ENCODE measurements at regions not wholly inside any gene's neighbourhood (a gene's known extent, or its start where the extent isn't known, plus 50 kb on each side); places are given as distances from the start of the nearest gene placed in this dataset.

- DNase-seq (ENCODE audit: low read depth in 2 of 2): no peak
Observed at GRCh38 chr10:111986079-111986478, 197.5 kb downstream of the GPAM start.

GRCh38 chr10:111988646-111989045 lies 194.9 kb downstream of the GPAM start:
- DNase-seq (ENCODE audit: low read depth in 2 of 2): no peak

GRCh38 chr10:111989136-111989911 lies 194.2 kb downstream of the GPAM start:
- DNase-seq (ENCODE audit: low read depth in 2 of 2): no peak

- no peak for DNase-seq (ENCODE audit: low read depth in 2 of 2)
Observed at GRCh38 chr10:111990734-111991133, 192.8 kb downstream of the GPAM start.

GRCh38 chr10:111993321-111993720 lies 190.2 kb downstream of the GPAM start:
- no peak for DNase-seq (ENCODE audit: low read depth in 2 of 2)

- DNase-seq (ENCODE audit: low read depth in 2 of 2): no peak
Observed at GRCh38 chr10:111993872-111994426, 189.6 kb downstream of the GPAM start.

GRCh38 chr10:111996103-111996502 lies 187.5 kb downstream of the GPAM start:
- DNase-seq (ENCODE audit: low read depth in 2 of 2): no peak

- DNase-seq (ENCODE audit: low read depth in 2 of 2): no peak
Observed at GRCh38 chr10:111998728-111999127, 184.8 kb downstream of the GPAM start.

- DNase-seq (ENCODE audit: low read depth in 2 of 2): no peak
Observed at GRCh38 chr10:111999205-111999914, 184.2 kb downstream of the GPAM start.

- DNase-seq (ENCODE audit: low read depth in 2 of 2): no peak
Observed at GRCh38 chr10:111999915-112000302, 183.7 kb downstream of the GPAM start.

GRCh38 chr10:112000466-112000865 lies 183.1 kb downstream of the GPAM start:
- DNase-seq (ENCODE audit: low read depth in 2 of 2): no peak

- no peak for DNase-seq (ENCODE audit: low read depth in 2 of 2)
Observed at GRCh38 chr10:112002206-112002605, 181.4 kb downstream of the GPAM start.

GRCh38 chr10:112004075-112004474 lies 179.5 kb downstream of the GPAM start:
- DNase-seq (ENCODE audit: low read depth in 2 of 2): no peak

- no peak for DNase-seq (ENCODE audit: low read depth in 2 of 2)
Observed at GRCh38 chr10:112005044-112005443, 178.5 kb downstream of the GPAM start.

- DNase-seq (ENCODE audit: low read depth in 2 of 2): no peak
Observed at GRCh38 chr10:112006407-112006806, 177.2 kb downstream of the GPAM start.

GRCh38 chr10:112006831-112007230 lies 176.7 kb downstream of the GPAM start:
- DNase-seq (ENCODE audit: low read depth in 2 of 2): no peak

- no peak for DNase-seq (ENCODE audit: low read depth in 2 of 2)
Observed at GRCh38 chr10:112022196-112022595, 161.4 kb downstream of the GPAM start.

- DNase-seq (ENCODE audit: low read depth in 2 of 2): no peak
Observed at GRCh38 chr10:112024079-112024478, 159.5 kb downstream of the GPAM start.

- no peak for DNase-seq (ENCODE audit: low read depth in 2 of 2)
Observed at GRCh38 chr10:112025228-112025627, 158.3 kb downstream of the GPAM start.

- no peak for DNase-seq (ENCODE audit: low read depth in 2 of 2)
Observed at GRCh38 chr10:112026438-112026837, 157.1 kb downstream of the GPAM start.

GRCh38 chr10:112027731-112028280 lies 155.8 kb downstream of the GPAM start:
- no peak for DNase-seq (ENCODE audit: low read depth in 2 of 2)

GRCh38 chr10:112030431-112030830 lies 153.1 kb downstream of the GPAM start:
- DNase-seq (ENCODE audit: low read depth in 2 of 2): no peak

GRCh38 chr10:112039823-112040222 lies 143.7 kb downstream of the GPAM start:
- DNase-seq (ENCODE audit: low read depth in 2 of 2): no peak
